Mucosa of stomach (tissue), 1 donor: ENCODE measurements at regions not wholly inside any gene's neighbourhood (a gene's known extent, or its start where the extent isn't known, plus 50 kb on each side); places are given as distances from the start of the nearest gene placed in this dataset.

Experiments used
- H3K27me3 ChIP-seq: one replicate; pipeline ENCODE4 v1.7.0; 2013; ENCODE audit warnings: mild to moderate bottlenecking, low read length; ENCODE audit not compliant: control insufficient read depth, insufficient read depth
- H3K36me3 ChIP-seq: one replicate; pipeline ENCODE4 v1.7.0; 2013; ENCODE audit warnings: low read length; ENCODE audit not compliant: control insufficient read depth, insufficient read depth
- H3K4me1 ChIP-seq: one replicate; pipeline ENCODE4 v1.7.0; 2013; ENCODE audit warnings: mild to moderate bottlenecking, low read length; ENCODE audit not compliant: control insufficient read depth, insufficient read depth
- H3K4me3 ChIP-seq: one replicate; pipeline ENCODE4 v1.7.0; 2013; ENCODE audit warnings: low read length
- H3K9ac ChIP-seq: one replicate; pipeline ENCODE4 v1.7.0; 2013; ENCODE audit warnings: mild to moderate bottlenecking, low read length, moderate library complexity
- H3K9me3 ChIP-seq: one replicate; pipeline ENCODE4 v1.7.0; 2013; ENCODE audit warnings: mild to moderate bottlenecking, low read length, moderate library complexity; ENCODE audit not compliant: control insufficient read depth
- donor health status: Pancreatic carcinoma.

- Histone ChIP-seq H3K27me3 (no peaks in the 10 kb centered on the region), H3K36me3 (no peaks in the 10 kb centered on the region), H3K4me3 (no peak overlapping the region), H3K9ac (no peak overlapping the region), H3K9me3 (no peaks in the 10 kb centered on the region), H3K4me1 (peaks cover 46% of the 10 kb centered on the region)
Observed at GRCh38 chr3:177341736-177342419, 144.6 kb upstream of the TBL1XR1 start.

GRCh38 chr3:177343122-177343625 is 145.9 kb upstream of the TBL1XR1 start:
- H3K9ac ChIP-seq: no peak overlapping the region
- no peaks in the 10 kb centered on the region for H3K36me3 ChIP-seq
- H3K4me3 ChIP-seq: no peak overlapping the region
- no peaks in the 10 kb centered on the region for H3K9me3 ChIP-seq
- no peaks in the 10 kb centered on the region for H3K27me3 ChIP-seq
- peaks cover 59% of the 10 kb centered on the region for H3K4me1 ChIP-seq

GRCh38 chr3:177345049-177345972 is 148.0 kb upstream of the TBL1XR1 start:
- Histone ChIP-seq H3K9me3 (no peaks in the 10 kb centered on the region), H3K9ac (peak overlapping the region; percentile 52), H3K4me1 (peaks cover 59% of the 10 kb centered on the region)

GRCh38 chr3:177345973-177346503 is 148.8 kb upstream of the TBL1XR1 start:
- no peak overlapping the region for H3K9ac ChIP-seq
- no peaks in the 10 kb centered on the region for H3K36me3 ChIP-seq
- peaks cover 65% of the 10 kb centered on the region for H3K4me1 ChIP-seq
- H3K27me3 ChIP-seq: no peaks in the 10 kb centered on the region
- H3K9me3 ChIP-seq: no peaks in the 10 kb centered on the region
- H3K4me3 ChIP-seq: no peak overlapping the region

More at GRCh38 chr3:177345049-177345972, 148.0 kb upstream of the TBL1XR1 start:
- no peaks in the 10 kb centered on the region for H3K36me3 ChIP-seq
- no peaks in the 10 kb centered on the region for H3K27me3 ChIP-seq
- H3K4me3 ChIP-seq: no peak overlapping the region

- Histone ChIP-seq H3K27me3 (no peaks in the 10 kb centered on the region), H3K9me3 (no peaks in the 10 kb centered on the region), H3K36me3 (no peaks in the 10 kb centered on the region), H3K4me3 (no peak overlapping the region), H3K4me1 (peaks cover 73% of the 10 kb centered on the region), H3K9ac (no peak overlapping the region)
Observed at GRCh38 chr3:177346878-177347277, 149.6 kb upstream of the TBL1XR1 start.

- Histone ChIP-seq H3K9me3 (no peaks in the 10 kb centered on the region), H3K4me3 (no peak overlapping the region), H3K4me1 (peaks cover 77% of the 10 kb centered on the region), H3K36me3 (no peaks in the 10 kb centered on the region), H3K27me3 (no peaks in the 10 kb centered on the region), H3K9ac (no peak overlapping the region)
Observed at GRCh38 chr3:177347611-177348010, 150.3 kb upstream of the TBL1XR1 start.

GRCh38 chr3:177348974-177349373 is 151.7 kb upstream of the TBL1XR1 start:
- Histone ChIP-seq H3K9ac (no peak overlapping the region), H3K4me1 (peaks cover 66% of the 10 kb centered on the region), H3K27me3 (no peaks in the 10 kb centered on the region), H3K4me3 (no peak overlapping the region), H3K9me3 (no peaks in the 10 kb centered on the region), H3K36me3 (no peaks in the 10 kb centered on the region)

- Histone ChIP-seq H3K9me3 (no peaks in the 10 kb centered on the region), H3K9ac (no peak overlapping the region), H3K4me1 (peaks cover 65% of the 10 kb centered on the region), H3K36me3 (no peaks in the 10 kb centered on the region), H3K4me3 (no peak overlapping the region), H3K27me3 (no peaks in the 10 kb centered on the region)
Observed at GRCh38 chr3:177349384-177349783, 152.1 kb upstream of the TBL1XR1 start.

GRCh38 chr3:177350121-177350520 is 152.8 kb upstream of the TBL1XR1 start:
- peaks cover 58% of the 10 kb centered on the region for H3K4me1 ChIP-seq
- no peak overlapping the region for H3K4me3 ChIP-seq
- H3K36me3 ChIP-seq: no peaks in the 10 kb centered on the region
- no peaks in the 10 kb centered on the region for H3K27me3 ChIP-seq
- H3K9me3 ChIP-seq: no peaks in the 10 kb centered on the region
- H3K9ac ChIP-seq: no peak overlapping the region

GRCh38 chr3:177351206-177351605 is 153.9 kb upstream of the TBL1XR1 start:
- H3K9me3 ChIP-seq: no peaks in the 10 kb centered on the region
- no peak overlapping the region for H3K4me3 ChIP-seq
- no peaks in the 10 kb centered on the region for H3K36me3 ChIP-seq
- H3K4me1 ChIP-seq: peaks cover 53% of the 10 kb centered on the region
- no peak overlapping the region for H3K9ac ChIP-seq
- no peaks in the 10 kb centered on the region for H3K27me3 ChIP-seq

GRCh38 chr3:177351757-177352158 is 154.5 kb upstream of the TBL1XR1 start:
- Histone ChIP-seq H3K9me3 (no peaks in the 10 kb centered on the region), H3K4me1 (peaks cover 54% of the 10 kb centered on the region), H3K27me3 (no peaks in the 10 kb centered on the region), H3K36me3 (no peaks in the 10 kb centered on the region), H3K9ac (no peak overlapping the region), H3K4me3 (no peak overlapping the region)

GRCh38 chr3:177352424-177352823 is 155.1 kb upstream of the TBL1XR1 start:
- Histone ChIP-seq H3K36me3 (no peaks in the 10 kb centered on the region), H3K9ac (no peak overlapping the region), H3K9me3 (no peaks in the 10 kb centered on the region), H3K4me3 (no peak overlapping the region), H3K4me1 (peaks cover 54% of the 10 kb centered on the region), H3K27me3 (no peaks in the 10 kb centered on the region)
